Activated CD8-positive, alpha-beta memory T cell treated with anti-CD3 and anti-CD28 coated beads, Interleukin-2, amount 10 ng/mL, durations not matched to agents 7 days and 5 days (primary cell): ENCODE measurements at regions not wholly inside any gene's neighbourhood (a gene's known extent, or its start where the extent isn't known, plus 50 kb on each side); places are given as distances from the start of the nearest gene placed in this dataset.

Source experiments
- ATAC-seq: fragments of 150-1000 bp; cut with Tn5 transposase; one replicate; pipeline ENCODE4 v1.10.0; 2021; ENCODE audit warnings: moderate library complexity
- CTCF ChIA-PET: fragments of 350-600 bp; sonication (Branson Sonifier 250); formaldehyde crosslinking; loops from one replicate; lab custom pipeline; 2021; ENCODE audit warnings: antibody characterized with exemption; lab: Charles Lee
- DNase-seq: peaks from one replicate; pipeline ENCODE4 v3.0.0-alpha.2; 2020
- H3K27ac Mint-ChIP-seq: one replicate; pipeline ENCODE4 v1.8.0; 2021; ENCODE audit warnings: mild to moderate bottlenecking, mixed read lengths
- H3K27me3 Mint-ChIP-seq: one replicate; pipeline ENCODE4 v1.8.0; 2021; ENCODE audit warnings: mixed read lengths
- H3K36me3 Mint-ChIP-seq: one replicate; pipeline ENCODE4 v1.8.0; 2021; ENCODE audit warnings: mild to moderate bottlenecking, mixed read lengths
- H3K4me1 Mint-ChIP-seq: one replicate; pipeline ENCODE4 v1.8.0; 2021; ENCODE audit warnings: mixed read lengths
- H3K4me3 Mint-ChIP-seq: one replicate; pipeline ENCODE4 v1.8.0; 2021; ENCODE audit warnings: mild to moderate bottlenecking, moderate library complexity, mixed read lengths
- H3K9me3 Mint-ChIP-seq: one replicate; pipeline ENCODE4 v1.8.0; 2022; ENCODE audit warnings: low read depth, mixed read lengths

DNA sequence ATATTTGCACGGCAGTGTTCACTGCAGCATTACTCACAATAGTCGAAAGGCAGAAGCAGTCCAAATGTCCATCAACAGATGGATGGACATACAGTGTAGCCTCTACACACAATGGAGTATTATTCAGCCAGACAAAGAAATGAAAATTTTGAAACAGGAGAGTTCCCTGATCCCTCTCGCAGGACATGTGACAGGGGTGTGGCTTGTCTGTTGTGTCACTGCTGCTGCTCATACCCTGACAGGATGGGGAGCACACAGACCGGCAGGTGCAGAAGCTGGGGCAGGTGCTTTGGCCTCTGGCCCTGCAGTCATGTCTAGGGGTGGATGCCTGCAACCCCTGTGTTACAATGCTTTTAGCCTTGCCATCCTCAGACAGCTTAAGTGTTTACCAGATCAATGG, 204.3 kb downstream of the EFNB2 start:
- CTCF ChIA-PET, result no interaction called here
- DNase-seq (no peak), ATAC-seq (no peak)
- no peaks in the 10 kb centered on the region for H3K27me3 Mint-ChIP-seq
- no peaks in the 10 kb centered on the region for H3K4me1 Mint-ChIP-seq
- H3K27ac Mint-ChIP-seq, result no peak overlapping the region
- no peak overlapping the region for H3K4me3 Mint-ChIP-seq
- no peaks in the 10 kb centered on the region for H3K9me3 Mint-ChIP-seq
- no peaks in the 10 kb centered on the region for H3K36me3 Mint-ChIP-seq

DNA sequence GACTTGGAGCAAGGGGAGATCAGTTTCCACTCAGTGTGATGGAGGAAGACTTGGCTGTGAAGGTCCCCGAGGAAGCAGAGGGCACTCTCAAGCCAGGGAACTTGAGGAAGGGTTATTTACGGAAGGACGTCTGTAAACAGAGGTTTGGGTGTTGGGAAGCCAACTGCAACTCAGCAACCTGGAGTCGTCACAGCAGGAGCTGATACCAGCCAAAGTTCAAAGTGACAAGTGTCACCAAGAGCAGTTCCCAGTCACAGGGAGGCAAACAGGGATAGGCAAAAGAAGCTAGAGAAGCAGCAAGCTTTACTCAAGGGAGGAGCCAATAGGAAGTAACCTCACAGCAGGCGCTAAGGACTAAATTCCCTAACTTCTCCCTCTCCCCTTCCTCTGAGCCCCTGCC, 205.5 kb downstream of the EFNB2 start:
- CTCF ChIA-PET, result no interaction called here
- H3K27me3 Mint-ChIP-seq, result no peaks in the 10 kb centered on the region
- no peaks in the 10 kb centered on the region for H3K9me3 Mint-ChIP-seq
- no peak overlapping the region for H3K27ac Mint-ChIP-seq
- no peaks in the 10 kb centered on the region for H3K4me1 Mint-ChIP-seq
- no peaks in the 10 kb centered on the region for H3K36me3 Mint-ChIP-seq
- ATAC-seq (no peak), DNase-seq (no peak)
- H3K4me3 Mint-ChIP-seq, result no peak overlapping the region

DNA sequence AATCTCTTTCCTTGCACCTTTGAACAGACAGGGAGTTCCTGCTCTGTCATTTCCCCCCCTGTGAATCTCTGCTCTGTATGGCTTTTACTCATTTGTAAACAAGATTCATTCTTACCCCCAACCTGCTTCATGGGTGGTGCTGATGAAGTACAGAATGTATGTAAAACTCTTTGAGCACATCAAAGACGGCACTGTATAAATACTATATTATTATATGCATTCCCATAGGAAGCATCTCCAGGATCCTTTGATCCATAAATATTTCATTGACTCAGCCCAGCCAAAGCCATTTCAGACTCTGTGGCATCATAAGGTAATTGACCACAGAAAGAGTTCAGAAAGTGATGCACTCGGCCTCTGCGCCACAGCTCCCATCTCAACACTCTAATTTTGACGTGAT, 208.7 kb downstream of the EFNB2 start:
- H3K4me1 Mint-ChIP-seq, result no peaks in the 10 kb centered on the region
- H3K27ac Mint-ChIP-seq, result no peak overlapping the region
- CTCF ChIA-PET, result no interaction called here
- no peaks in the 10 kb centered on the region for H3K36me3 Mint-ChIP-seq
- no peak overlapping the region for H3K4me3 Mint-ChIP-seq
- peaks cover 5% of the 10 kb centered on the region for H3K9me3 Mint-ChIP-seq
- DNase-seq (no peak), ATAC-seq (no peak)
- no peaks in the 10 kb centered on the region for H3K27me3 Mint-ChIP-seq

DNA sequence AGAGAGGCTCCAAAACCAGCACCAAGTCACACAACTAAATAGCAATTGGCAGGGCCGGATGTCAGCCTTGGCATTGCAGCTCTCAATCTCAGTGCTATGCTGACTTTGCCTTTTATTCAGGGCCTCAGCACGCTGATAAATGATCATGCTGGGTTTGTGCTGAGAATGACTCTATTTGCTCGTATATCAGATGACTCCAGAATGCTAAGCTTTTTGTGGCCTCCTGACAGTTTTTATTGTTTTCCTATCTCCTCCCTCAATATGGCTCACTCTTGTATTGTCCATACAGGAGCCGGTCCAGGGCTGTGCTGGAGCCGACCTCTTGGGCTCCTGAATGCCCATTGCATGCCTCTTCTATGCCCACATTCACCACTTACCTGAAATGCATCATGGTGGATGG, 211.0 kb downstream of the EFNB2 start:
- Mint-ChIP-seq H3K4me1 (no peaks in the 10 kb centered on the region), H3K9me3 (peaks cover 5% of the 10 kb centered on the region), H3K27ac (no peak overlapping the region), H3K4me3 (no peak overlapping the region), H3K27me3 (no peaks in the 10 kb centered on the region), H3K36me3 (no peaks in the 10 kb centered on the region)
- ATAC-seq (no peak), DNase-seq (no peak)
- CTCF ChIA-PET, result no interaction called here

DNA sequence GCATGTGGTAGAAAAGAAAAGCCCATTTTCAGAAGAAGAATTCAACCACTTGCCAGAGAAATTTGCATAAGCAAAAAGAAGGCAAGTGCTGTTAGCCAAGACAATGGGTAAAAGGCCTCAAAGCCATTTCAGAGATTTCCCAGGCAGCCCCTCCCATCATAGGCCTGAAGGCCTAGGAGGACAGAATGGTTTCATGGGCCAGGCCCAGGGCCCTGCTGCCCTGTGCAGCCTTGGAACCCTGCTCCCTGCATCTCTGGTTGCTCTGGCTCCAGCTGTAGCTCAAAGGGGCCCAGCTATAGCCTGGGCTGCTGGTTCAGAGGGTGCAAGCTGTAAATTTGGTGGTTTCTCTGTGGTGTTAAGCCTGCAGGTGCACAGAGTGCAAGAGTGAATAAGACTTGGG, 212.8 kb downstream of the EFNB2 start:
- H3K9me3 Mint-ChIP-seq, result peaks cover 5% of the 10 kb centered on the region
- ATAC-seq (no peak), DNase-seq (no peak)
- no peak overlapping the region for H3K27ac Mint-ChIP-seq
- H3K4me3 Mint-ChIP-seq, result no peak overlapping the region
- H3K27me3 Mint-ChIP-seq, result no peaks in the 10 kb centered on the region
- CTCF ChIA-PET, result no interaction called here
- no peaks in the 10 kb centered on the region for H3K4me1 Mint-ChIP-seq
- no peaks in the 10 kb centered on the region for H3K36me3 Mint-ChIP-seq

DNA sequence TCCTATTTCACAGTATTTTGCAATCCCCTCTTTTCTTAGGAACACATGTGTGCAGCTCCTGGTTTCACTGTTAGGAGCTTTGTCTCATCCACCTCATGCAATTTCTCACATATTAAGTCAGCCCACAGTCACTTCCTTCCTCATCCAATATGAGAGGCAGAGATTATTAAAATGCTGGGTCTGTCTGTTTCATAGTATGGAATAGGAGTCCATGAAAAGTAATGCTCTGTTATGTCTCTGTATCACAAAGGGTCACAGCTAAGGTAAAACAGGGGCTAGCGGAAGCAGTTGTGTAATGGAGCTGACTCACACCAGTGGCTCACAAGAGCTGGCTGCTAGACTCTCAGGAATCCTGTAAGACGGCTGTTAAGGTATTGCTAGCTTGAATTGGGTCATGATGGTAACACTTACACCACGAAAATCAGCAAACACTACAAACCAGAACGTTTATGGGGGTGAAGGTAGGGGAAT, 216.5 kb downstream of the EFNB2 start:
- no peaks in the 10 kb centered on the region for H3K27me3 Mint-ChIP-seq
- DNase-seq (no peak), ATAC-seq (no peak)
- H3K27ac Mint-ChIP-seq, result no peak overlapping the region
- H3K4me3 Mint-ChIP-seq, result no peak overlapping the region
- H3K36me3 Mint-ChIP-seq, result no peaks in the 10 kb centered on the region
- H3K9me3 Mint-ChIP-seq, result peaks cover 5% of the 10 kb centered on the region
- no peaks in the 10 kb centered on the region for H3K4me1 Mint-ChIP-seq
- CTCF ChIA-PET, result interaction anchor here (0.5 kb wide), 1 partner anchor 234 kb away, joined by 3 read pairs; no protein-coding TSS in a partner anchor

DNA sequence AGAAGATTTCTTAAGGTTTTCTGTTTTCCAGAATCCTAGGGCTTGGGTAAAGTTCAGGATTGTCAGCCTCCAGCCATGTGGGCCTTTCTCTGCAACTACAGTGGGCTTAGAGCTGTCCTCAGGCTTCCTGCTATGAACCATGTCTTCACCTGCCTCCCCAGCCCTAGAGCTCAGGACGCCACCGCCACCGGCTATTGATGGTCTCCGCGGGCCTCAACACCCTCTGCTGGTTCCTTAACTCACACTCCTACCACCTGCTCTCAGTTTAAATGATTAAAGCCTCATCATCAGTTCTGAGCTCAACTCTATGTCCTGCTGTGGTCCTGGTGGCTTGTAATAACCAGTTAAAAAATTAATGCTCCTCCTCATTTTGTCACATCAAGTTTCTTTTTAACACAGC, 221.0 kb downstream of the EFNB2 start:
- Mint-ChIP-seq H3K27ac (no peak overlapping the region), H3K4me1 (no peaks in the 10 kb centered on the region), H3K9me3 (peaks cover 3% of the 10 kb centered on the region), H3K4me3 (no peak overlapping the region), H3K36me3 (no peaks in the 10 kb centered on the region), H3K27me3 (no peaks in the 10 kb centered on the region)
- CTCF ChIA-PET, result no interaction called here
- DNase-seq (no peak), ATAC-seq (no peak)

DNA sequence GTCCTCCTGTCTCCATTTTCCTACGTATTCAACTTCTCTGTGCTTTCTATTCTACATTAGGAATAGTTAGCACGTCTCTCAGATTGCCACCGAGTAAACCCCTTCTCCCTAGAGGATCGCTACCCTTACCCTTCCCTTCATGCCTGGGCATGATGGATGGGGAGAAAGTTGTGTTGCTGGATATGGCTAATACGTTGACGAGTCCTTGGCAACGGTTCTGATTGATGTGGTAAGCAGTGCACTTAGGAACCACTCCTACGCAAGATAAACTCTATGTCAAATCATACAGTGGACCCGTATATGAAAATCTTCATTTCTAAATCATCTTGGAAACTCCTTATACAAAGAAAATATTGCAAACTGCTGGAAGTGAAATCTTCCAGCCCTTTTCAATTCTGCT, 224.5 kb downstream of the EFNB2 start:
- H3K36me3 Mint-ChIP-seq, result no peaks in the 10 kb centered on the region
- CTCF ChIA-PET, result no interaction called here
- peaks cover 5% of the 10 kb centered on the region for H3K9me3 Mint-ChIP-seq
- DNase-seq (no peak), ATAC-seq (no peak)
- H3K27ac Mint-ChIP-seq, result no peak overlapping the region
- H3K4me3 Mint-ChIP-seq, result no peak overlapping the region
- no peaks in the 10 kb centered on the region for H3K4me1 Mint-ChIP-seq
- no peaks in the 10 kb centered on the region for H3K27me3 Mint-ChIP-seq

DNA sequence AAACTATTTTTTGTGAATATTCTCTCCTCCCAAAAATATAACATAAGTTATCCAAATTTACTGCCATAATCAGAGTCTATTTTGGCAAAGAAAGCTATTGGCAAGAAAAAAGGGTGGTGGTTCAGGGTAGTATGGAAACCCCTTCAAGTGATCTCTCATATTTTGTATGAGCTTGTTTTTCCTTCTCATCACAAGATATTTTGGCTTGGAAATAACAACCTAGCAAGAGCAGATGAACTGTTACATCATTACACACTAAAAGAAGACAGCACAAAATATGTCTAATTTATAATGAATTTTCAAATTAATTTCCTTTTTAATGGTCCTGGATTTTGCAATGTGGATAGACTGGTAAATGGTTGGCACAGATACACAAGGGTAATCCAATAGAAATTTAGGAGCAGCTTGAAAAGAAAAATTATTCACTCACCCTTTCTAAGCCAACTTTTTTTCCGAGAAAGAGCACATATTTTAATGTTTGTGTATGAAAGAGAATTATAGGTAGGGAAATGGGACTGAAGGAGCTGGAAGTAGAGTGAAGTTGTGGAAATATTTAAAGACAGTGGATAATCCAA, 225.1 kb downstream of the EFNB2 start:
- Mint-ChIP-seq H3K27me3 (no peaks in the 10 kb centered on the region), H3K27ac (no peak overlapping the region), H3K4me3 (no peak overlapping the region), H3K4me1 (no peaks in the 10 kb centered on the region), H3K36me3 (no peaks in the 10 kb centered on the region), H3K9me3 (peaks cover 5% of the 10 kb centered on the region)
- DNase-seq (no peak), ATAC-seq (no peak)
- CTCF ChIA-PET, result interaction anchor here (0.6 kb wide), 1 partner anchor 228 kb away, joined by 4 read pairs; no protein-coding TSS in a partner anchor

DNA sequence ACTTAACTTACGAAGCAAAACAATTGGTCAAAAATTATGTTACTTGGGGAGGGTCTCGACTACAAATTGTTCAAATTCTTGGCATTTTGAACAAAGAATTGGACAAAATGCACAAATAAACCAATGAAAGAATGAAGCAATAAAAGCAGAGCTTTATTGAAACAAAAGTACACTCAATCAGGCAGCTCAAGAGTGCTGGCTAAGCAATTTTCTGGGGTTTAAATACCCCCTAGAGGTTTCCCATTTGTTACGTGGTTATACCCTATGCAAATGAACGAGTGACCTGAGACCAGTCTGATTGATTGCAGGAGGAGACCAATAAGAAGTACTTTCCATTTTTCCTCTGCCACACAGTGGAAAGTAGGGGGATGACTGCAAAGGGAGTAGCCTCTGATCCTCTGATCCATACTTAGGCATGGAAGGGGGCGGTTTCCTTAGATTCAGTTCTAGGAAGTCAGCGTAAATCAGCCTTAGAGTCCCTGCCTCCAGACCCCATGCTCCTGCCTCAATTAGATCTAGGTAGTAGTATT, 228.6 kb downstream of the EFNB2 start:
- no peak for ATAC-seq
- Mint-ChIP-seq H3K4me1 (no peaks in the 10 kb centered on the region), H3K9me3 (peaks cover 2% of the 10 kb centered on the region), H3K36me3 (no peaks in the 10 kb centered on the region), H3K4me3 (no peak overlapping the region), H3K27me3 (no peaks in the 10 kb centered on the region), H3K27ac (no peak overlapping the region)
- CTCF ChIA-PET, result no interaction called here
- no peak for DNase-seq

DNA sequence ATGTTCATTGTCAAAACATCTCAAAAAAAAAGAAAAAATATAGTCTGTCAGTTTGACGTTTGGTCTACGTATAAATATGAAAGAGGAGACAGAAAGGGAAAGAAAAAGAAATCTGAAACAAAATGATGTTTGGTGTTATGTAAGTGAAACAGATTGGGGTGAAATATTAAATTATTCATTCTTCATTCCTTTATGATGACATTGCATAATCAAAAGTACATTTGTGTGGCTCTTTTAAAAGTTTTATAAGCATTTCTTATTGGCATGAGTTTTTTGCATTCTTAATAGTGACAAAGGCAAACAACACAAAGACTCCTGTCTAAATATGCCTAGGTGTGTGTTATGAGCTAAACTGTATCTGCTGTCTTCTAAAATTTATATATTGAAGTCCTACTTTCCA, 232.6 kb downstream of the EFNB2 start:
- H3K27me3 Mint-ChIP-seq, result no peaks in the 10 kb centered on the region
- DNase-seq, result no peak
- no peak overlapping the region for H3K27ac Mint-ChIP-seq
- H3K4me1 Mint-ChIP-seq, result no peaks in the 10 kb centered on the region
- no peak overlapping the region for H3K4me3 Mint-ChIP-seq
- no peaks in the 10 kb centered on the region for H3K36me3 Mint-ChIP-seq
- peaks cover 2% of the 10 kb centered on the region for H3K9me3 Mint-ChIP-seq
- CTCF ChIA-PET, result no interaction called here
- no peak for ATAC-seq

DNA sequence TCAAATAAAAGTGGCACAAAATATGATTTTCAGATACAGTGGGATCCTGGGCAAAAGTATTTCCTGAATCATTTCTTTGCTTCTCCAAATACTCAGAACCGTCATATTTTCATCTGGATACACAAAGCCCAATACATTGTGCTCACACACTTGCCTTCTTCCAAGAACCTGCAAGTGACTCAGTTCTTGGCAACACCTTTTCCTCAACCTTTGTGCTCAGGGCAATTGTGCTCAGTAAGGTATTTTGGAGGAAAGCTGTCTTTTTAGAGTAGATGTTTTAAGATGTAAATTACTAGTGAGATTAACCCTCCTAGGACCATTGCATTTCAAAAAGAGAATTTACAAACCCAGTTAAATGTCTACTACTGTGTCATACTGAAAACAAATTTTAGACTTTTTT, 233.5 kb downstream of the EFNB2 start:
- CTCF ChIA-PET, result no interaction called here
- H3K36me3 Mint-ChIP-seq, result no peaks in the 10 kb centered on the region
- no peak overlapping the region for H3K27ac Mint-ChIP-seq
- ATAC-seq (no peak), DNase-seq (no peak)
- H3K9me3 Mint-ChIP-seq, result no peaks in the 10 kb centered on the region
- no peaks in the 10 kb centered on the region for H3K4me1 Mint-ChIP-seq
- no peak overlapping the region for H3K4me3 Mint-ChIP-seq
- no peaks in the 10 kb centered on the region for H3K27me3 Mint-ChIP-seq

DNA sequence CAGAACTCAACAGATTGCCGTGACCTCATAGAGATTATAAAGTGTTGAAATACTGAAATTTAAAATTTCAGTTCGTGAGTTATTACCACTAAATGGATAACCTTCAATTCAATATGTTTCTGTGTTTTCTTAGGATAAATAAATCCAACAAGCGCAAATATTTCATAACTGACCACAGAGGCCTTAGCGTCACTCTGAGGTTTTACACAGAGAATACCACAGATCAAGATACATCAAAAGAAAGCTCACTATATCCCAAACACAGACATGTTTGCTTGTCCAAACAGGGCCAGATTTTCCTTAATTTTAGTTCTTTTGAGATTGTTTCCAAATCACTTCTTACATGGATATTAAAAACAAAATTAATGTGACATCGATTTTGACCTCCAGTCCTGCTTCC, 235.8 kb downstream of the EFNB2 start:
- DNase-seq (no peak), ATAC-seq (no peak)
- Mint-ChIP-seq H3K27me3 (no peaks in the 10 kb centered on the region), H3K4me3 (no peak overlapping the region), H3K36me3 (no peaks in the 10 kb centered on the region), H3K27ac (no peak overlapping the region), H3K4me1 (no peaks in the 10 kb centered on the region), H3K9me3 (no peaks in the 10 kb centered on the region)
- CTCF ChIA-PET, result no interaction called here

DNA sequence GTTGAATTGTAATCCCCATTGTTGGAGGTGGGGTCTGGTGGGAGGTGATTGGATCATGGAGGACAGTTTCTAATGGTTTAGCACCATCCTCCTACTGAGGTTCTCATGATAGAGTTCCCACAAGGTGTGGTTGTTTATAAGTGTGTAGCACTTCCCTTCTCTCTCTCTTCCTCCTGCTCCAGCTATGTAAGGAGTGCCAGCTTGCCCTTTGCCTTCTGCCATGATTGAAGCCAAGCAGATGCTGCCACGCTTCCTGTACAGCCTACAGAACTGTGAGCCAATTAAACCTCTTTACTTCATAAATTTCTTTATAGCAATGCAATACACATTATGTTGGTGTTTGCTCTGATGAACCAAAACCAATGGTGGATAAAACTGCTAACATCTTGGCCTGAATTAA, 238.2 kb downstream of the EFNB2 start:
- H3K27ac Mint-ChIP-seq, result no peak overlapping the region
- no peaks in the 10 kb centered on the region for H3K36me3 Mint-ChIP-seq
- no peak overlapping the region for H3K4me3 Mint-ChIP-seq
- ATAC-seq, result no peak
- CTCF ChIA-PET, result no interaction called here
- DNase-seq, result no peak
- H3K27me3 Mint-ChIP-seq, result no peaks in the 10 kb centered on the region
- H3K9me3 Mint-ChIP-seq, result no peaks in the 10 kb centered on the region
- no peaks in the 10 kb centered on the region for H3K4me1 Mint-ChIP-seq

DNA sequence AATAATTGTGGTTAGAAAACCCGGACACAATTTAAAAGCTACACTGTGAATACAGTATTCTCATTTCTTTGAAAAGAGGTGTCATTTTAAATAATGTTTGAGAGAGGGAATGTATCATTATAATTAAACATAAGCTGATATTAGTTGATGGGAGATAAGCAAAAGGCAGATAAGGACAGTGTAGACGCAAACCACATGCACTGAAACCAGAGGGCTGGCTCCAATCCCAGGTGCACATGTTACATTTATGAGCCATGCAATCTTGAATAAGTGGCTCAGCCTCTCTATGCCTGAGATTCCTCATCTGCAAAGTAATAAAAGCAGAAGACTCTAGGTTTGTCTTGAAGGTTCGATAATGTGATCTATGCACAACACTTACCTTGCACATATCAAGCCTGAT, 238.7 kb downstream of the EFNB2 start:
- CTCF ChIA-PET, result no interaction called here
- ATAC-seq (no peak), DNase-seq (no peak)
- Mint-ChIP-seq H3K27me3 (no peaks in the 10 kb centered on the region), H3K4me3 (no peak overlapping the region), H3K9me3 (no peaks in the 10 kb centered on the region), H3K4me1 (no peaks in the 10 kb centered on the region), H3K27ac (no peak overlapping the region), H3K36me3 (no peaks in the 10 kb centered on the region)
